ENCODE measurements at regions not wholly inside any gene's neighbourhood (a gene's known extent, or its start where the extent isn't known, plus 50 kb on each side); places are given as distances from the start of the nearest gene placed in this dataset.

DNA sequence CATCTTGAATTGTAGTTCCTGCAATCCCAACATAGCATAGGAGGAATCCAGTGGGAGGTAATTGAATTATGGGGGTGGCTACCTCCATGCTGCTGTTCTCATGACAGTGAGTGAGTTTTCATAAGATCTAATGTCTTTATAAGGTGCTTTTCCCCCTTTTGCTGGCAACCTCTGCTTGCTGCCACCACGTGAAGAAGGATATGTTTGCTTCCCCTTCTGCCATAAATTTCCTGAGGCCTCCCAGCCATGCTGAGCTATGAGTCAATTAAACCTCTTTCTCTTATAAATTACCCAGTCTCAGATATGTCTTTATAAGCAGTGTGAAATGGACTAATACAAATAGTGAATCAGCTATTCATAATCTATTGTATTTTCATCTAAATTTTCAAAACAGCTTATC lies 537.3 kb downstream of the EPHA3 start:
- no peak overlapping the region for H3K27ac Mint-ChIP-seq (ENCODE audit: unreplicated experiment)
- TF ChIP-seq, protein P1, sequence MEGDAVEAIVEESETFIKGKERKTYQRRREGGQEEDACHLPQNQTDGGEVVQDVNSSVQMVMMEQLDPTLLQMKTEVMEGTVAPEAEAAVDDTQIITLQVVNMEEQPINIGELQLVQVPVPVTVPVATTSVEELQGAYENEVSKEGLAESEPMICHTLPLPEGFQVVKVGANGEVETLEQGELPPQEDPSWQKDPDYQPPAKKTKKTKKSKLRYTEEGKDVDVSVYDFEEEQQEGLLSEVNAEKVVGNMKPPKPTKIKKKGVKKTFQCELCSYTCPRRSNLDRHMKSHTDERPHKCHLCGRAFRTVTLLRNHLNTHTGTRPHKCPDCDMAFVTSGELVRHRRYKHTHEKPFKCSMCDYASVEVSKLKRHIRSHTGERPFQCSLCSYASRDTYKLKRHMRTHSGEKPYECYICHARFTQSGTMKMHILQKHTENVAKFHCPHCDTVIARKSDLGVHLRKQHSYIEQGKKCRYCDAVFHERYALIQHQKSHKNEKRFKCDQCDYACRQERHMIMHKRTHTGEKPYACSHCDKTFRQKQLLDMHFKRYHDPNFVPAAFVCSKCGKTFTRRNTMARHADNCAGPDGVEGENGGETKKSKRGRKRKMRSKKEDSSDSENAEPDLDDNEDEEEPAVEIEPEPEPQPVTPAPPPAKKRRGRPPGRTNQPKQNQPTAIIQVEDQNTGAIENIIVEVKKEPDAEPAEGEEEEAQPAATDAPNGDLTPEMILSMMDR (IDR thresholded peaks at IDR 0.05): no peak
- H3K27me3 Mint-ChIP-seq (ENCODE audit: unreplicated experiment): peaks cover 14% of the 10 kb centered on the region
- H3K4me1 Mint-ChIP-seq (ENCODE audit: unreplicated experiment): no peaks in the 10 kb centered on the region
- no peak for DNase-seq (ENCODE audit: extremely low spot score, unreplicated experiment)
- no peaks in the 10 kb centered on the region for H3K36me3 Mint-ChIP-seq (ENCODE audit: unreplicated experiment)
- peaks cover 9% of the 10 kb centered on the region for H3K9me3 Mint-ChIP-seq (ENCODE audit: unreplicated experiment)
- no peak overlapping the region for H3K4me3 Mint-ChIP-seq (ENCODE audit: unreplicated experiment)

DNA sequence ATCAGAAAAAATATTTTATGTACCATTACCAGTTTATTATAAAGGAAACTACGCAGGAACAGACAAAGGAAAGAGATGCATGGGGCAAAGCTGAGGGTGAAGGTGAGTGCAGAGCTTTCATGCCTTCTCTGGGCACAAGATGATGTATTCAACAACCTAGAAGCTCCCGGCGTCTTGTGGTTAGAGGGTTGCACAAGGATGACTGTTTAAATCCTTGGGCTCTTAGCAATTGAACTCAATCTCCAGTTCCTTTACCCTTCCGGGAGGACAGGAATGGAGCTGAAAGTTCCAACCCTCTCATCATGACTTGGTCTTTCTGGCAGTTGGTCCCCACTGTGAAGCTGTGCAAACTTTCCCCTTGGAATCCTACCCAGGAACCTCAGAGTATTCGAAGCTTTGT lies 542.0 kb downstream of the EPHA3 start:
- H3K36me3 Mint-ChIP-seq (ENCODE audit: unreplicated experiment): no peaks in the 10 kb centered on the region
- H3K4me3 Mint-ChIP-seq (ENCODE audit: unreplicated experiment): no peak overlapping the region
- H3K27me3 Mint-ChIP-seq (ENCODE audit: unreplicated experiment): peaks cover 7% of the 10 kb centered on the region
- no peaks in the 10 kb centered on the region for H3K9me3 Mint-ChIP-seq (ENCODE audit: unreplicated experiment)
- H3K4me1 Mint-ChIP-seq (ENCODE audit: unreplicated experiment): no peaks in the 10 kb centered on the region
- DNase-seq (ENCODE audit: extremely low spot score, unreplicated experiment): no peak
- no peak overlapping the region for H3K27ac Mint-ChIP-seq (ENCODE audit: unreplicated experiment)
- TF ChIP-seq, protein P1 (IDR thresholded peaks at IDR 0.05): no peak

DNA sequence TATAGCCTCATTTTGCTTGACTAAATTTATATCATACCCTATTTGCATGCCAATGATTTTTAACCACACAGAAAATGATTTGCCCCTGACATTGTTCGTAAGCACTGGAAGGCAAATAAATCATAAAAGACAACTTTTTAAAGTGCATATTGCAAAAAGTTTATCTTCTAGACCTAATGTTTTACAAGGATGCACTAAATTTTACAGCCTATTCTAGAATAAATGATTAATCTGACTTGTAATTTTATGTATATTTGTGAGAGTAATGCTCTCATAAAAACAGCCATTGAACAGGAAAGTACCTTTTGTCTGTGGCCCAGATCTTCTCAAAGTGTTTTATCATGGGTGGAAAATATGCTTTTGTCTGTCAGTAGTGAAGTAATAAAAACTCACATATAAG lies 546.6 kb downstream of the EPHA3 start:
- H3K36me3 Mint-ChIP-seq (ENCODE audit: unreplicated experiment): no peaks in the 10 kb centered on the region
- no peak overlapping the region for H3K4me3 Mint-ChIP-seq (ENCODE audit: unreplicated experiment)

DNA sequence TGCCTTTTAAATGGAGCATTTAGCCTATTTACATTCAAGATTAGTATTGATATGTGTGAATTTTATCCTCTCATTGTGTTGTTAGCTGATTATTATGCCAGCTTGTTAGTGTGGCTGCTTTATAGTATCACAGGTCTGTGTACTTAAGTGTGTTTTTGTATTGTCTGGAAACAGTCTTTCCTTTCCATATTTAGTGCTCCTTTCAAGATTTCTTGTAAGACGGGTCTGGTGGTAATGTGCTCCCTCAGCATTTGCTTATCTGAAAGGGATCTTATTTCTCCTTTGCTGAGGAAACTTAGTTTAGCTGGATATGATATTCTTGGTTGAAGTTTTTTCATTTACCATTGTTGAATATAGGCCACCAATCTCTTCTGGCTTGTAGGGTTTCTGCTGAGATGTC lies 549.0 kb downstream of the EPHA3 start:
- TF ChIP-seq, protein P1 (IDR thresholded peaks at IDR 0.05): no peak
- Mint-ChIP-seq H3K4me3 (ENCODE audit: unreplicated experiment) (no peak overlapping the region), H3K27me3 (ENCODE audit: unreplicated experiment) (no peaks in the 10 kb centered on the region), H3K36me3 (ENCODE audit: unreplicated experiment) (no peaks in the 10 kb centered on the region), H3K4me1 (ENCODE audit: unreplicated experiment) (no peaks in the 10 kb centered on the region), H3K9me3 (ENCODE audit: unreplicated experiment) (peaks cover 13% of the 10 kb centered on the region), H3K27ac (ENCODE audit: unreplicated experiment) (no peak overlapping the region)
- no peak for DNase-seq (ENCODE audit: extremely low spot score, unreplicated experiment)

More for the DNA sequence above, 546.6 kb downstream of the EPHA3 start:
- H3K27ac Mint-ChIP-seq (ENCODE audit: unreplicated experiment): no peak overlapping the region
- peaks cover 13% of the 10 kb centered on the region for H3K9me3 Mint-ChIP-seq (ENCODE audit: unreplicated experiment)
- TF ChIP-seq, protein P1 (IDR thresholded peaks at IDR 0.05): no peak
- no peaks in the 10 kb centered on the region for H3K4me1 Mint-ChIP-seq (ENCODE audit: unreplicated experiment)
- DNase-seq (ENCODE audit: extremely low spot score, unreplicated experiment): no peak
- H3K27me3 Mint-ChIP-seq (ENCODE audit: unreplicated experiment): no peaks in the 10 kb centered on the region

DNA sequence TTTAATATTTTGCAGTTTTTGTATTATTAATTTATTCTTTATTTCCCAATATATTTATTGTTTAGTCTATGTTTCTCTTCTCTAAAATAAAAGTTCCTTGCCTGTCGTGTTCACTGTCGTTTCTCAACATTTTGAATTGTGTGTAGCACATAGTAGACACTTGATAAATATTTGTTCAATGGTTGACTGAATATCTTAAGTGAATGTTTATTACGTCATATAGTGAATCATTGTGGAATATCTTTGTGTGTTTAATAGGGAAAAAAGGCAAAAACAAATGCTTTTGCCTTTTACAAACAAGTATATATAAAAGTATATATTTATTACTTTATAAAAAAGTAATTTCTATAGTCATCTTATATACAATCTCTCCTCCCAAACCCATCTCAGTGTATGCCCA lies 572.3 kb downstream of the EPHA3 start:
- no peaks in the 10 kb centered on the region for H3K4me1 Mint-ChIP-seq (ENCODE audit: unreplicated experiment)
- no peaks in the 10 kb centered on the region for H3K36me3 Mint-ChIP-seq (ENCODE audit: unreplicated experiment)
- H3K27ac Mint-ChIP-seq (ENCODE audit: unreplicated experiment): no peak overlapping the region
- TF ChIP-seq, protein P1 (IDR thresholded peaks at IDR 0.05): no peak
- H3K4me3 Mint-ChIP-seq (ENCODE audit: unreplicated experiment): no peak overlapping the region
- peaks cover 18% of the 10 kb centered on the region for H3K27me3 Mint-ChIP-seq (ENCODE audit: unreplicated experiment)
- no peaks in the 10 kb centered on the region for H3K9me3 Mint-ChIP-seq (ENCODE audit: unreplicated experiment)
- DNase-seq (ENCODE audit: extremely low spot score, unreplicated experiment): no peak
